ENCODE measurements at regions not wholly inside any gene's neighbourhood (a gene's known extent, or its start where the extent isn't known, plus 50 kb on each side); places are given as distances from the start of the nearest gene placed in this dataset.

GRCh38 chr10:71144824-71145223, 67.5 kb upstream of the UNC5B start:
- H3K9me3 Mint-ChIP-seq = no peaks in the 10 kb centered on the region
- no peak for DNase-seq
- TF ChIP-seq CTCF (IDR thresholded peaks at IDR 0.05) = no peak
- peaks cover 5% of the 10 kb centered on the region for H3K4me1 Mint-ChIP-seq
- peaks cover 19% of the 10 kb centered on the region for H3K27me3 Mint-ChIP-seq (ENCODE audit: low read depth, poor library complexity)
- H3K36me3 Mint-ChIP-seq (ENCODE audit: low read depth) = no peaks in the 10 kb centered on the region
- no peak overlapping the region for H3K27ac Mint-ChIP-seq
- no peak overlapping the region for H3K4me3 Mint-ChIP-seq

GRCh38 chr10:71145352-71145945, 66.9 kb upstream of the UNC5B start:
- peaks cover 5% of the 10 kb centered on the region for H3K4me1 Mint-ChIP-seq

GRCh38 chr10:71150796-71151195, 61.6 kb upstream of the UNC5B start:
- no peak overlapping the region for H3K27ac Mint-ChIP-seq
- H3K9me3 Mint-ChIP-seq = no peaks in the 10 kb centered on the region
- H3K27me3 Mint-ChIP-seq (ENCODE audit: low read depth, poor library complexity) = peaks cover 4% of the 10 kb centered on the region
- no peak for TF ChIP-seq CTCF (IDR thresholded peaks at IDR 0.05)
- DNase-seq = no peak
- no peaks in the 10 kb centered on the region for H3K4me1 Mint-ChIP-seq
- H3K4me3 Mint-ChIP-seq = no peak overlapping the region
- no peaks in the 10 kb centered on the region for H3K36me3 Mint-ChIP-seq (ENCODE audit: low read depth)

More at GRCh38 chr10:71145352-71145945, 66.9 kb upstream of the UNC5B start:
- no peak overlapping the region for H3K4me3 Mint-ChIP-seq
- no peaks in the 10 kb centered on the region for H3K36me3 Mint-ChIP-seq (ENCODE audit: low read depth)
- H3K9me3 Mint-ChIP-seq = no peaks in the 10 kb centered on the region
- no peak for DNase-seq
- peaks cover 14% of the 10 kb centered on the region for H3K27me3 Mint-ChIP-seq (ENCODE audit: low read depth, poor library complexity)
- no peak overlapping the region for H3K27ac Mint-ChIP-seq
- TF ChIP-seq CTCF (IDR thresholded peaks at IDR 0.05) = no peak

GRCh38 chr10:71152043-71152442, 60.3 kb upstream of the UNC5B start:
- DNase-seq = no peak
- no peaks in the 10 kb centered on the region for H3K4me1 Mint-ChIP-seq
- no peaks in the 10 kb centered on the region for H3K9me3 Mint-ChIP-seq
- H3K36me3 Mint-ChIP-seq (ENCODE audit: low read depth) = no peaks in the 10 kb centered on the region
- H3K27ac Mint-ChIP-seq = no peak overlapping the region
- H3K27me3 Mint-ChIP-seq (ENCODE audit: low read depth, poor library complexity) = peaks cover 3% of the 10 kb centered on the region
- no peak for TF ChIP-seq CTCF (IDR thresholded peaks at IDR 0.05)
- H3K4me3 Mint-ChIP-seq = no peak overlapping the region

GRCh38 chr10:71156436-71156835, 55.9 kb upstream of the UNC5B start:
- no peak for DNase-seq
- Mint-ChIP-seq H3K36me3 (ENCODE audit: low read depth) (no peaks in the 10 kb centered on the region), H3K27me3 (ENCODE audit: low read depth, poor library complexity) (peaks cover 5% of the 10 kb centered on the region), H3K27ac (no peak overlapping the region), H3K9me3 (no peaks in the 10 kb centered on the region), H3K4me1 (peaks cover 6% of the 10 kb centered on the region), H3K4me3 (no peak overlapping the region)
- no peak for TF ChIP-seq CTCF (IDR thresholded peaks at IDR 0.05)

GRCh38 chr10:71157435-71157834, 54.9 kb upstream of the UNC5B start:
- no peak for TF ChIP-seq CTCF (IDR thresholded peaks at IDR 0.05)
- Mint-ChIP-seq H3K27me3 (ENCODE audit: low read depth, poor library complexity) (peaks cover 9% of the 10 kb centered on the region), H3K4me3 (no peak overlapping the region), H3K27ac (peak overlapping the region; percentile 41), H3K36me3 (ENCODE audit: low read depth) (no peaks in the 10 kb centered on the region), H3K9me3 (no peaks in the 10 kb centered on the region), H3K4me1 (peaks cover 6% of the 10 kb centered on the region)
- DNase-seq = no peak

Measured in nephron progenitor cell (in vitro differentiated cells).